A172 (cell line): ENCODE measurements at regions not wholly inside any gene's neighbourhood (a gene's known extent, or its start where the extent isn't known, plus 50 kb on each side); places are given as distances from the start of the nearest gene placed in this dataset.

Source experiments
- DNase-seq: peaks from one replicate; pipeline ENCODE4 v3.0.0-alpha.2; 2015; ENCODE audit warnings: low spot score

DNA sequence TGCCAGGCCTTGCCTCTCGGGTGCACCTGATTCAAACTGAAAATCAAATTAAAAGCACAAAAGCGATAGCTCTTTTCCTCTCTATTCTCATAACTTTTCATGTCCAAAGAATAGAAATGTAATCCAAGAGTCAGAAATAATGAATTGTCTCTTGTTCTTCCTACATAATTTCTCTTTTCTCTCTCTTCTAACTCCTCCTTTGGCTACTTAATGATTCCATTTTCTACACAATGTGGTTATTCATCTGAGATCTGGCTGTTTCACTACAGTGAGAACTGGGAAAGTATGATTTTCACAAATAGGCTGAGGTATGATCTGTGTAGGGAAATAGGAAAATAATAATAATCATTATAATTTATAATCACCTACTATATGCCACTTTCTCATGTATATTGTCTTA lies 703.5 kb downstream of the PDHA2 start:
- no peak for DNase-seq

- DNase-seq, result no peak
These were observed 718.6 kb downstream of the PDHA2 start for GRCh38 chr4:96558466-96558865.

DNA sequence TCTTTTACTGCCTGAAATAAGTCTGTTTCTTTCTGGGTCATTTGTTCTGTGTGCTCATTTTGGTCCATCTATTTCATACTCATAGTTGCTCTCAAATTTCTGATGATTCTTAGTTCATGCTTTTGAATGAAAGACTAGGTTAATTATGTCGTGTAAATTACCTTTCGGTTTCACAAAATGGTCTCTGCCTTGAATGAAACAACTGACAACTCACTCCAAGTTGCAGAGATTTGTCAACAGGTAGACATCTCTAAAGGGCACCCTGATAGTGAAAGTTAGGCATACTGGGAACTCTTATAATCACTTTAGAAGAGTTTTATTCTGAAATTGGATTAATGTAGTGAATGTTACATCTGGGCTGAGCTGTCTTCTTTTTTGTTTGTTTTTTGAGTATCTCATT lies 726.9 kb downstream of the PDHA2 start:
- no peak for DNase-seq

DNA sequence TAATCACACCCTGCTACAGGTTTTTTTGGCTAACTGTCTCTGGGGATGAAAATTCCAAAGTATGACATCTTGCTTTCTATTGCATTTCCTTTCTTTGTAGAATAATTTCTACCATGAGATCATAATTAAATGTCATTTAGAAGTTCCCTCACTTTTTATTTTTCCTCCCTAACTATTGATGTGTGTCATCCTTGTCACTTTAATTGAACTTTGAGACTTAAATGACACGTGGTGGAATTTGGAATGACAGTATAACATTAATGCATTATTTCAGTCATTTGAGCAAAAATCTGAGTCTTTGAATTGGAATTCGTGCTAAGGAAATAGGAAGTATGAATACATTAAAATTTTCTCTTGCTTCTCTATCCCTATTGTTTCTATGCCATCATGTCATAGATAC lies 745.4 kb downstream of the PDHA2 start:
- no peak for DNase-seq

DNA sequence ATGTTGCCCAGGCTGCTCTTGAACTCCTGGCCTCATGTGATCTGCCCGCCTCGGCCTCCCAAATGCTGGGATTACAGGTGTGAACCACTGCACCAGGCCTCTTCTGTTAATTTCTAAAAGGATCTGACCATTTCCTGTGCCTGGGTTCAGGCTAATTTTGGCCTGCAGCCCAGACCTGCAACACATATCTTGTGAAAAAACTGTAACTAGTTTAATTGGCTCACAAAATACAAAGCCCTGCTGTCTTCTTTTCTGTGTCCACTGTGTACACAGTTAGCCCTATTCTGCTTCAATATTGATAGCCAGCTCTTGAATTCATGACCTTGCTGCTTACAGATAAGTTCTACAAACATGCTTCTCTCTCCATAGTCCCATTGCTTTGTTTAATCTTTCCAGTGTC lies 753.5 kb downstream of the PDHA2 start:
- no peak for DNase-seq

DNA sequence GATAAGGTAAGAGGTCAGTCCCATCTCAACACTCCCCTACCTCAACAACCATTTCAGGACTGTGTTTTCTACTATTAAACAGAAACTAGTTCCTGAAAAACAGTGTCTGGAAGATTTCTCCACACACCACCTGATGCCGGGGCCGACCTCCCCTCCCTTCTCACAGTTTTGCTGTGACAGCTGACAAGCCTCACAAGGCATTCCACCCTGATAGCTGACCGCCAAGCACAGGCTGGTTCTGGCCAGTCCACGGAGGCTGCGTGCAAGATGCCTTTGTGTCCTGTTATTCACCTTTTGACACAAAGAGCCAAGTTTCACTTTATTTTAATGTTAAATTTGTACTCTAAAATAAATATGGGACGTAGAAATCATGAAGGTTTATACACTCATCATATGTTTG lies 758.6 kb downstream of the PDHA2 start:
- no peak for DNase-seq

DNA sequence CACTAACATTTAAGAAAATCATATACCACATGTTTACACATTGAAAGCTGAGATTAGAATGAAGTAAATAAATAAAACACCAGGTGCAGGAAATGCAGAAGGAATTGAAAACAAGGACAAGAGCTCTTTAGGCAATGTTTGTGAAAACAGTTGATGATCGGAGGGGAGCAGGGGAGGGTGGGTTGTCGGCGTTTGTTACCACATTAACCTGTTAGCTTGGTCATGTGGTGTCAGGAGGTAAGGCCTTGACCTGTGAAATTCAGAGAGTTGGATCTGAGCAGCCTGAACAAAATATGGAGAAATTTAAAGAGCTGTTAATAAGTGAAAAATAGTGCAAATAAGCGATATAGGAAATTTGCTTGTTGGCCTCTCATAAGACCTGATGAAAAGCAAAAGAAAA lies 759.9 kb downstream of the PDHA2 start:
- no peak for DNase-seq

GRCh38 chr4:96602661-96603060 lies 762.8 kb downstream of the PDHA2 start:
- DNase-seq, result no peak

GRCh38 chr4:96603641-96604040 lies 763.7 kb downstream of the PDHA2 start:
- DNase-seq, result no peak

GRCh38 chr4:96606451-96606850 lies 766.6 kb downstream of the PDHA2 start:
- DNase-seq, result no peak

- no peak for DNase-seq
These were observed 786.1 kb downstream of the PDHA2 start for GRCh38 chr4:96626023-96626422.

DNA sequence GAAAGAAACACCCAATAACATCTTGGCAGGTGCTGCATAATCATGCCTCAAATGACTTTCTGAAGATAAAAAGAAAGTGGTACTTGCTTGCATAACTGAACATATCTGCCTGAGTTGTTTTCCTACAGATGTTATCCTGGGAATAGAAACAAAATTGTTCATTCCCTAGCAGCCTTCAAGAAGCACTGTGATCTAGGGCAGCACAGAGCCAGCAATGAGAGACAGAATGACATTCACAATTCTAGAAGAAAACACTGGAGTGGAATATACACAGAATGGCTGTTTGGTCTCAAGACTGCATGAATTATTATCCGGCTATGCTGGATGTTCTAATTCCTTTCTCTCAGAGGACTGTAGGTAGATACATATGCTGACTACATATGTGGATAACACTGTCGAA lies 790.9 kb downstream of the PDHA2 start:
- DNase-seq, result no peak

DNA sequence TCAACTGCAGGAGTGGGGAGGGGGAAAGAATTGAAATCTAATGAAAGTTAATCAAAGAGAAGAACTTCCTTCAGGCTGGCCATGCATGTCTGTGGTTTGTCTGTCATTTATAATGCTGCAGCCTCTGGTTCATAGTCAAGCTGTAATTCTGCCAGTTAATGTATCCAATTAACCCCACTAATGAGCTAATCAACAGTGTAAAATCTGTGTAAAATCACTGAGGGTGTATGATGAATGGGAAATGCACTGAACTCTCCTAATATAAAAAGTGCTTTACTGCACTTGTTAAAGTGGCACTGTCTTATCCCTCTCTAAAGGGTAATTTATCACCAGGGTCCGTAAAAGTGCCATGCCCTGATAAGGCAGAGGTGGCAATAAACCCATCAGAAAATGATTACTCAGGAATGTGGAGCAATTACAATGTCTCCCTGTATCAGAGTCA lies 798.1 kb downstream of the PDHA2 start:
- DNase-seq, result peak; percentile 6

DNA sequence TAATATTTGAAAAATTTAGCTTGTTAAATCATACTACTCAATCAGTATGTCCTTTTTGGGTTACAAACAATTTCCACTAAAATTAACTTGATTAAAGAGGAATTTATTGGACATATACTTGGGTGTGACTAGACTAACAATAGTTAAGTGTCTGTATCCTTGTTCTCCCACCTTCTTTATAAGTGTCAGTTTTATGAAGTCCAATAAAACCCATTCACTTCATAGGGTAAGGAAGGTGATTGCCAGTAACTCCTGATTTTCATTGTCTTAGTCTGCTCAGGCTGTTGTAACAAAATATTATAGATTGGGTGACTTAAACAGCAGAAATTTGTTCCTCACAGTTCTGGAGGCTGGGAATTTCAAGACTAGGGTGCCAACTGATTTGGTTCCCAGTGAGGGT lies 800.0 kb downstream of the PDHA2 start:
- DNase-seq, result no peak

- DNase-seq, result no peak
These were observed 802.6 kb downstream of the PDHA2 start for GRCh38 chr4:96642490-96642889.

DNA sequence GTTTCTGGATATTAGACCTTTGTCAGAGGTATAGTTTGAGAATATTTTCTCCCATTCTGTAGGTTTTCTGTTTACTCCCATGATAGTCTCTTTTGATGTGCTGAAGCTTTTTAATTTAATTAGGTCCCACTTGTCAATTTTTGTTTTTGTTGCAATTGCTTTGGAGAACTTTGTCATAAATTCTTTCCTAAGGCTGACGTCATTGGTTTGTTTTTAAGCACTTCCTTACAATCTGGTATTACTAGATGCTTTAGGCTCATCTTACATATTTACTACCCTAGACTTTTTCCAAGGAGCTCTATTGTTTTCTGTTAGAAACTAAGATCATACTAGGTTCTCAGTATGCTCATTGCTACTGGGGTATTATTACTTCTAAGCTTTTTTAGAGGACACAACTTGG lies 806.3 kb downstream of the PDHA2 start:
- DNase-seq, result no peak

DNA sequence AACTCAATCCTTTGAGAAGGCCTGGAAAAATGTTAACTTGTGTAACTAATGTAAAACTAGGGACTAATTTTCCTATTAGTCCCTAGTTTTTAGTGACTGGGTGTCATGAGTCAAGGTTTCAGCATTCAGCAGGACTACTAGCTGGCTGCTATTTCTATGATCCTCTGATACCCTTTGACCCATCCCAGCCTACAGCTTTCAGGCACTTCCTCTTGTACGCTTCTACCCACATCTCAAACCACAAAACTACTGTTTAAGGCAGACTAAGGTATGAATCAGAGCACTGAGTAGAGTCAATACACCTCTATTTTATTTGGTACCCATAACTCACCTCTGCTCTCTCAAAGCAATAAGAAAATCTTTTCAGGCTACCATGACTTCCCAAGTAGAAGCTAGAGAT lies 809.6 kb downstream of the PDHA2 start:
- DNase-seq, result peak; percentile 91

DNA sequence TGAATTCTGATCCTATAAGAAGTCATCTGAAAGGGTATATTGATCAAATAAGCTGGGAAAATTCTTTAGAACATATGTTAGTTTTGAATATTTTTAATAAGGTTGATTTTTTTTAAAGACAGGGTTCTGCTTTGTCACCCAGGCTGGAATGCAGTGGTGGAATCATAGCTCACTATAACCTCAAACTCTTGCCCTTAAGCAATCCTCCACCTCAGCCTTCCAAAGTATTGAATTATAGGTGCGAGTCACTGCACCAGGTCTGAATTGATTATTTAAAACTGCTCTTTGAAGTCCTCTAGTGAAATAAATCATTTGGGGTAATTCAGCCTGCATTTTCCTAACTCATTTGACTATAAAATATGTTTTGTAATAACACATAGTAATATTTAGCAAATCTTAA lies 812.3 kb downstream of the PDHA2 start:
- peak; percentile 18 for DNase-seq

GRCh38 chr4:96652821-96653220 lies 812.9 kb downstream of the PDHA2 start:
- DNase-seq, result no peak

GRCh38 chr4:96654045-96654444 lies 814.2 kb downstream of the PDHA2 start:
- no peak for DNase-seq

- no peak for DNase-seq
These were observed 830.5 kb downstream of the PDHA2 start for GRCh38 chr4:96670381-96670780.

DNA sequence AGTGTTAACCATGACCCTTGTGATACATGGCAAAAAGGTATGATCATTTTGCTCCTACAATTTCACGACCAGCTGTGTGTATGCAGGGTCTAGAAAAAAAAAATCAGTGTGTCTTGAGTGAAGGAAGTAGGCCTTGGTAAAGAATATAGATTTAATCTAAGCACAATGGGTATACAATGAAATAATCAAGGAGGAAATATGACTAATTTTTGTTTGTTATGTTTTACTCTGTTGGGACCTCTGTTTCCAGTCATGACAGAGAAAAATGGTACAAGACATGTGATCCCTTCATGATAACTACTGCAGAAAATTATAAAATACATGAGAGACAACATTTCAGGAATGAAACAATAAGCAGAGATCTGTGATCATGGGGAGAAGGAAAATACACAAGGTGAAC lies 835.5 kb downstream of the PDHA2 start:
- no peak for DNase-seq

DNA sequence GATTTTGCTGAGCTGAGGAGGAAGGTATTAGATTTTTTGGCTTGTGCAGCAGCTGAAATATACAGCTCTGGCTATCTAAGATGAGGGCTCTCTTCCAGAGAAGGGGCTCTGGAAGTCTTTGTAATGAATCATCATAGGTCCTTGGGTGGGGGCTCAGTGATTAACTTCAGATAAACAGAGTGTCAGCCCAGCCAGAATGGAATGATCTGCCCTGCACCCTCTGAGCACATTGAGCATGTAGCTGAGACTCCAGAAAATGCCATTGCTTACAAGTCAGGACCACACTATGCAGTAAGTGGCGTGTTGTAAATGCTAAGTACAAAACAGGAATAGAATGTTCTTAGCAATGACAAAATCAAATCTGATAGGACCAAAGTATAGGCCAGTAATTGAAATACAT lies 836.0 kb downstream of the PDHA2 start:
- peak; percentile 7 for DNase-seq

- no peak for DNase-seq
These were observed 837.0 kb downstream of the PDHA2 start for GRCh38 chr4:96676754-96677435.
